HG03025 (cell line): ENCODE measurements at regions not wholly inside any gene's neighbourhood (a gene's known extent, or its start where the extent isn't known, plus 50 kb on each side); places are given as distances from the start of the nearest gene placed in this dataset.
"Not testable (repeated sequence)": the region's sequence is repeated elsewhere in the genome, so short reads cannot be mapped to it uniquely, and the experiment has no call there.

ENCODE experiments used
- ATAC-seq: cut with Tn5 transposase; IDR thresholded peaks from one replicate; pipeline ENCODE4 v1.9.1; 2021; ENCODE audit warnings: mild to moderate bottlenecking, moderate library complexity; ENCODE audit not compliant: unreplicated experiment, low FRiP score

DNA sequence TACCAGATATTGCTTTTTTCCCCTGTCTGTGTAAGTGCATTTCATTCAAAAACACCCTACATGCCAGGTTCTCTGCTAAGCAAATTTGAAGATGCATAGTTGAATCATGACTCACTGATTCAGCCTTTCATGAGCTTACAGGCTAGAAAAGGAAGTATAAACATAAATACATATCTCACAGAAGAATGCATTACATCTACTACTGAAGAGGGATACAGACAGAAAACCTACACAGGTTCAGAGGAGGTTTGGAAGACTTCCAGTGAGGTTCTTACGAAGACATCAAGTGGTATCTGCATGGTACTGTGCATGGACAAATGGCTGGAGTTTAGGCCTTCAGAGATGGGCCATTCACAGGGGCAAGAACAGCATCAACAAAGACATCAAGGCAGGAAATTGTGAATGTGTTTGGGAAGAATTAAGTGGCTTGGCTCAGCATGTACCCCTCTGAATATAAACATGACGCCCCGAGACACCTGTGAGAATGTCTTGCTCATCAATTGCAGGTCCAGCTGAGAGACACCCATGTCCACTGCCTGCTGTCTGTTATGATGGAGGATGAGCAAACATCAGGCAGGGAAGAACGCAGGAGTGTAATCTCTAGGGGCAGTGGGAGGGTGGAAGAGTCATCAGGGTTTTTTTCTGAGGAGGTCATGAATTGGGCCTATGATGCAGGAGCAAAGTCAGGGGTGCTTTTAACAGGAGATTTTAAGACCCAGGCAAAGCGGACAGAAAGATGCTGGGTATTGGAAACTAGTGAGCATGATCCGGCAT, 105.1 kb upstream of the GALNT15 start:
- ATAC-seq, result no peak

DNA sequence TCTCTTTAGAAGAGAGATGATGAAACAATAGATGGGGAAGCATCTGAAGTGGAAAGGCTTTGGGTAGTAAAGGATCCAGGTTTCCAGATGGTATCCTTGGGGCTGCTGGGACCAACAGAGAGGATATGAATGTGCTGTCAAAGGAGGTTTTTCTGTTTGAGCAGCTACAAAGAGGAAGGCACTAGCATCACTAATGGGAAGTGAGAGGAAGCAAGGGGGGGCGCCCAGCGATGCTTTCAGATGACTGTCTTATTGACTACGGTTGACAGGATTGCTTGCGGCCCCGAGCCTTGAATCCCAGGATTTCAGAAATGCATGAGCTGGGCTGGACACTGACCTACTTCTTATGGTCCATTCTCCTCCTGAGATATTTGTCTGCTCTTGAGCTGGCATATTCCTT, 103.8 kb upstream of the GALNT15 start:
- ATAC-seq, result no peak

DNA sequence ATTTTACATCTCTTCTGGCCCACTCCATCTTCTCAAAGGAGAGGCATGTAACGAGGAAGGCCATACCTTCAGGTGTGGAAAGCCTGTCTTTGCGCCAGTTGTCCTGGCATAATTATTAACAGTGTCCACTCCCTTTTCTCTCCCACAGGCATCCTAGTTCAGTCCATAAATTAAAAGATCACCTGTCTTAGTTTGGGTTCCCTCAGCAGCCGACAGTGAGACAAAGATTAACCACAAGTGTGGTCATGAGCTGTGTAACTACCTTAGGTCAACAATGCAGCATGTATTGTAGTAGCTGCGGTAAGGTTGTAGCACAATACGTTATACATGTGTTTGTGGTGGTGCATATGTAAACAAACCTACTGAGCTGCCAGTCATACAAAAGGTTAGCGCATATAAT, 103.3 kb upstream of the GALNT15 start:
- ATAC-seq, result no peak

DNA sequence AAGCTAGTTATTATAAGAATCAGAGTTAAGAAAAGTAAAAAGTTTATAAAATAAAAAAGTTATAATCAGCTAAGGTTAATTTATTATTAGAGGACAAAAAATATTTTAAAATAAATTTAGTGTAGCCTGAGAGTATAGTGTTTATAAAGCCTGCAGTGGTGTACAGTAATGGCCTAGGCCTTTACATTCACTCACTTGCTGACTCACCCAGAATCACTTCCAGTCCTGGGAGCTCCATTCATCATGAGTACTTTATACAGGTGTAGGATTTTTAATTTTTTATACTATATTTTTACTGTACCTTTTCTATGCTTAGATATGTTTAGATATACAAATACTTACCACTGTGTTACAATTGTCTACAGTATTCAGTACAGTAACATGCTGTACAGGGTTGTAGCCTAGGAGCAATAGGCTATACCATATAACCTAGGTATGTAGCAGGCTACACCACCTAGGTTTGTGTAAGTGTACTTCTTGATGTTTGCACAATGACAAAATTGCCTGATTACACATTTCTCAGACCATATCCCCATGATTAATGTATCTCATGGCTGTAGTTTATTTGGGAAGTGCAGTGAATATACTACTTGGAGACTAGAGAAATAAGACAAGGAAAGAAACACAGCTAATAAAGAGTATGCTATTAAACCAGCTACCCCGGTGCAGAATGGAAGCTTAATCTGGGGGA, 101.9 kb upstream of the GALNT15 start:
- no peak for ATAC-seq

DNA sequence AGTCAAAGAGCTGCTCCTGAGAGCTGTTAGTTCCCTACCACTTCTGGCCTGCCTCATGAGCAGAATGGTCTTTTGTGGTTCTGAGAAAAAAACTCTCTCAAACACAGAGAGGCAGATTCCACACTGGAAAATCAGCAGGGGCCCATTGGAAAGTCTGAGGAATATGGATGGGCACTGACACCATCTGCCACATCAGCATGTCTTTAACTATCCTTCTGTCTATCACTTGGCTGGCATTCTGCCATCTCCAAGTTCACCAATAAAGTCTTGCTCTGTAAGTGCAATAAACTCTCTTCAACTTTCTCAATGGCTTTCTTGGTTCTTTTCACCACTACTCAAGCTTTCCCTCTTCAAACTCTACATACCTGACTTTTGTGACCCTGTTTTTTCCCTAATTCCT, 101.3 kb upstream of the GALNT15 start:
- no peak for ATAC-seq

DNA sequence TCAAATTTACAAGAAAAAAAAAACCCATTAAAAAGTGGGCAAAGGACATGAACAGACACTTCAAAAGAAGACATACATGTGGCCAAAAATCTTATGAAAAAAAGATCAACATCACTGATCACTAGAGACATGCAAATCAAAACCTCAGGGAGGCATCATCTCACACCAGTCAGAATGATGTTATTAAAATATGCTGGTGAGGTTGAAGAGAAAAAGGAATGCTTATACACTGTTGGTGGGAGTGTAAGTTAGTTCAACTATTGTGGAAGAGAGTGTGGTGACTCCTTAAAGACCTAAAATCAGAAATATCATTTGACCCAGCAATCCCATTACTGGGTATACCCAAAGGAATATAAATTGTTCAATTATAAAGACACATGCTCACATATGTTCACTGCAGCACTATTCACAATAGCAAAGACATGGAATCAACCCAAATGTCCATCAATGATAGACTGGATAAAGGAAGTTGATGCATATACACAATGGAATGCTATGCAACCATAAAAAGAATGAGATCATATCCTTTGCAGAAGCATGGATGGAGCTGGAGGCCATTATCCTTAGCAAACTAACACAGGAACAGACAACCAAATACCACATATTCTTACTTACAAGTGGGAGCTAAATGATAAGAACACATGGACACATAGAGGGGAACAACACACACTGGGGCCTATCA, 100.3 kb upstream of the GALNT15 start:
- not testable (repeated sequence) for ATAC-seq

DNA sequence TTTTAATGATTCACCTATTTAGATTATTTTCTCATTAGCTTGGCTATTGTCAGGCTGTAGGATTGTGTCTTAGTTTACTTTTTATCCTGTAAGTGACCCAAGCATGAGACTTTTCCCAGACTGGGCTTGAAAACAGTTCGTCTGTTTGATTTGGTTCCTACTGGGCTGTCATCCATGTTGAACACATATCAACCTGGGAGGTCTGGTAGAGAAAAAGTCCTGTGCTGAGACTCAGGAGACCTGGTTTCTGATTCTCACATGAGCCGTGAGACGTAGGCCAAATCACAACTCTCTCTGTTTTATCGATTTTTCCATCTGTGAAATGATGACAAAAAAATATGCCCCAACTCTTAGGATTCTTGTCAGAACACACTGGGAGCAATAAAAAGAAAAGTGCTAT, 98.8 kb upstream of the GALNT15 start:
- ATAC-seq, result no peak

DNA sequence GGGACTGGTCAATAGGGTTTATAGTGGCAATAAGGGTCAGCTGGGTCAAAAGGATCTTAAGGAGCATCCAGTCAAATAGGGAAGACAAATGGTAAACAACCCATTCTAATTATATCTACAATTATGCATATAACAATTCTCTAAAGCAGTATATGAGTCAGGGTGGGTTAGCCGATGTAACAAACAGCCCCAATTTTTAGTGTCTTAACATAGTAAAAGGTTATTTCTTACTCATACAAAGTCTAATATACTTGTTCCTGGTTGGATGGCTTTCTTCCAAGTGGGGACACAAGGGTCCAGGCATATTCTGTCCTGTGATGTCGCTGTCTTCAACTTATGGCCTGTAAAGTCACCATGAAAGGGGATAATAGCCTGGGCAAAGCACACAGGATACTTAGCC, 97.9 kb upstream of the GALNT15 start:
- no peak for ATAC-seq

DNA sequence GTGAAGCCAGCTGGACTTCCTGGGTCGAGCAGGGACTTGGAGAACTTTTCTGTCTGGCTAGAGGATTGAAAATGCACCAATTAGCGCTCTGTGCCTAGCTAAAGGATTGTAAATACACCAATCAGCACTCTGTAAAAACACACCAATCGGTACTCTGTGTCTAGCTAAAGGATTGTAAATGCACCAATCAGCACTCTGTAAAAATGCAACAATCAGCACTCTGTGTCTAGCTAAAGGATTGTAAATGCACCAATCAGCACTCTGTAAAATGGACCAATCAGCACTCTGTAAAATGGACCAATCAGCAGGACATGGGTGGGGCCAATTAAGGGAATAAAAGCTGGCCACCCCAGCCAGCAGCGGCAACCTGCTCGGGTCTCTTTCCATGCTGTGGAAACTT, 97.3 kb upstream of the GALNT15 start:
- not testable (repeated sequence) for ATAC-seq

DNA sequence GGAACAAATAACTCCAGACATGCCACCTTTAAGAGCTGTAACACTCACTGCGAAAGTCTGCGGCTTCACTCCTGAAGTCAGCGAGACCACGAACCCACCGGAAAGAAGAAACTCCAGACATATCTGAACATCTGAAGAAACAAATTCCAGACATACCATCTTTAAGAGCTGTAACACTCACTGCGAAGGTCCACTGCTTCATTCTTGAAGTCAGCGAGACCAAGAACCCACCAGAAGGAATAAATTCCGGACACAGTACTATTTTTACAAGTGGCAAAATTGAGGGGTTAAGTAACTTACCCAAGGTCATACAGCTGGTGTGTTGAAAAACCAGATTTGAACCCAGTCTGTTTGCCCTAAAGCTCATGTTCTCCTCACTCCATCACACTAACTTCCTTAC, 96.8 kb upstream of the GALNT15 start:
- ATAC-seq, result not testable (repeated sequence)

DNA sequence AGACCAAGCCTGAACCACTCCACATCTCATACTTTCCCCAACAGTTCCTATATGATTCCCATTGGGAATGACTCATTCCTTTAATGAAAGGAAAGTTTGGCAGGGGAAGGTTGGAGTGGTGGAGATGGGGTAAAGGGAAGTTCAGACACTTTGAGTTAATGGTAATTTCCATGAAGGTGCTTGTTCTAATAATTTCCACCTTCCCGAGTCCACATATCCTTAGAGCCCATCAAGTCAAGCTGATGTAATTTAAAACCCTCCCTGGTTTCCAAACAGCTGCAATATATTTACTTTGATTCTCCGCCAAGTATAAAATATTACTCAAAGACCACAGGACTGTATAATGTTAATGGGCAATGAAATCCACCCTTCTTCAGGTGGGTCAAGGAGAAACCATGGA, 95.0 kb upstream of the GALNT15 start:
- ATAC-seq, result no peak

DNA sequence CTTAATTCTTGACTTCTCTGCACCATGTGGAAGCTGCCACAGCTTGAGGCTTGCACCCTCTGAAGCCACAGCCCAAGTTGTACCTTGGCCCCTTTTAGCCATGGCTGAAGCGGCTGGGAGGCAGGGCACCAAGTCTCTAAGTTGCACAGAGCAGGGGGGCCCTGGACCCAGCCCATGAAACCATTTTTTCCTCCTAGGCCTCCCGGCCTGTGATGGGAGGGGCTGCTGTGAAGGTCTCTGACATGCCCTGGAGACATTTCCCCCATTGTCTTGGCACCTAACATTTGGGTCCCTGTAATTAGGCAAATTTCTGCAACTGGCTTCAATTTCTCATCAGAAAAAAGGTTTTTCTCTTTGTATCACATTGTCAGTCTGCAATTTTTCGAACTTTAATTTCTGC, 92.8 kb upstream of the GALNT15 start:
- no peak for ATAC-seq

DNA sequence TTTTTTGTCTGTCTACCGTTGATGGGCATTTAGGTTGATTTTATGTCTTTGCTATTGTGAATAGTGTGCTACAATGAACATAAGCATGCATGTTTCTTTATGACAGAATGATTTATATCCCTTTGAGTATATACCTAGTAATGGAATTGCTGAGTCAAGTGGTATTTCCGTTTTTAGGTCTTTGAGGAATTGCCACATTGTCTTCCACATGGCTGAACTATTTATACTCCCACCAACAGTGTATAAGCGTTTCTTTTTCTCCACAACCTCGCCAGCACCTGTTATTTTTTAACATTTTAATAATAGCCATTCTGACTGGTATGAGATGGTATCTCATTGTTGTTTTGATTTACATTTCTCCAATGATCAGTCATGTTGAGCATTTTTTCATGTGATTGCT, 89.6 kb upstream of the GALNT15 start:
- ATAC-seq, result no peak

DNA sequence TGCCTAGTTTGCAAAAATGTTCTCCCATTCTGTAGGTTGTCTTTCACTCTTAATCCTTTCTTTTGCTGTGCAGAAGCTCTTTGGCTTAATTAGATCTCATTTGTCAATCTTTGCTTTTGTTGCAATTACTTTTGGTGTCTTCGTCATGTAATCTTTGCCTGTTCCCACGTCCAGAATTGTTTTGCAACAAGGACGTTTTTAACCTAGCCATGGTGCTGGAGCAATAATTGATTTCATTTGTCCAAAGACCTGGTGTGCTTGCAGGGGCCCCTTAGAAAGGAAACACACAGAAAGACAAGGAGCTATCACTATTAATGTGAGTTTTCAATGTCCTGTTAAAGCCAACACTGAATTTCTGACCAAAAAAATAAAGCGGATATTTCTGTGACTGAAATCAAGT, 89.1 kb upstream of the GALNT15 start:
- ATAC-seq, result no peak

DNA sequence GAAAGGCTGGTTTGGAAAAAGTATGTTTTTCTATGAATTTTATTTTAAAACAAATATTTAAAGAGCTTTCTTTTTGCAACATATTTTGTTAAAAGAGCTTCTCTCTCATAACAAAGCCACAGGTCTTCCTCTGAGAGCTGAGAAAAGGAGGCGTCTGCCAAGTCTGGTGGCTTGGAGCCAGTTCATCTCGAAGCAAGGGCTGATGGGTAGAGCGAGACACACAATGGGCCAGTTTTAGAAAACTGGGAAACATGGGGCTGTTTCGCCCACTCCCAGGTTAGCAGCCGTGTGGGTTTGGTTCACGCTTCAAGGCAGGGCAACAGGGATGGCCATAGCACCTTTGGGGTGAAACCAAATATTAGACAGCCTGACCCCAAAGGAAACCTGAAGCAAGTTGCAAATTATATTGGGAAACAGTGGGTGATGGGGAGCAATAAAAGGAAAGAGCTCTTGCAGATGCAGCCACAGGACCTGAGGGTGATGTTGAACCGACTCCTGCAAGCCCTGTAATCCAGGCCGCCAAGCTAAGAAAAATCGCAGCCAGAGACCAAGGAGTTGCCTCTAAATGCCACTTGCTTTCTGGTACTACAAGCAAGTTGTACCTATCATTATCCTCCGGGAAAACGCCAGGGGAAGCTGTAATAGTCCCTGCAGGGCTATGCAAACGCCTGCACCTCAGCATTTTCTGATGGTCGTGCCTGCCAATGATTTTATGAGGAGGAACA, 88.4 kb upstream of the GALNT15 start:
- no peak for ATAC-seq

DNA sequence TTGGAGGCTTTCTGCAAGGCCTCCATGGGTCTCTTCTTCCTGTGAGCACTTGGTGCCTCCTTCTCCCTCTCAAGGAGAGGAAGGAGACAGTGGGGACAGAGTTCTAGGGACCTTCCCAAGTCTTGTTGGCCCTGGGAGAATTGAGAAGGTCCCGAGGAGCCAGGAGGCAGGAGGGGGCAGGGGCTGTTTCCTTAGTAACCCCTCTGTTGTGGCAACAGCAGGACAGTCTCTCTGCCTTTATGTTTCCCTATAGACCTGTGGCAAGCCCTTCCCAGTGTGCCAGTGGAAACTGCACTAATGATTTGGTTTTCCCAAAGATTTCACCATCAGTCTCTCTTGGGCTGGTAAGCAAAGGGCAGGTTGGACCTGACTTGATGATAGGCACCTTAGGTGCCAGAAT, 87.8 kb upstream of the GALNT15 start:
- no peak for ATAC-seq

DNA sequence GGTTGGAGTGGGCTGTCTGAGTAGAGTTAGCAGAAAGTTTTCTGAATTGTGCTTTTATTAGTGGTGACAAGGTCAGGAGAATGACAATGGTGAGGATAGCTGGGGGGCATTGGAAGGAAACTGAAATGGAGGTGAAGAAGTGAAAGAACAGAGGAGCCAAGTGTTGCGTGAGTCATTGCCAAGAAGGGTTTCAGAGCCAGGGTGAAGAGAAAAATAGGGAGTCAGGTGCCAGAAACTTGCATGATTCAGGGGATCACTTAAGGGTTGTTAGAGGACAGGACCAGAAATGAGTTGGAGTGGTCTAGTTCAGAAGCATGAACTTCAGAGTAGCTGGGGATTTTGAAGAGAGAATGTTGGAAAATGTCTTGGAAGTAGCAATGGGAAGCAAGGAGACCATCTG, 86.0 kb upstream of the GALNT15 start:
- ATAC-seq, result no peak

DNA sequence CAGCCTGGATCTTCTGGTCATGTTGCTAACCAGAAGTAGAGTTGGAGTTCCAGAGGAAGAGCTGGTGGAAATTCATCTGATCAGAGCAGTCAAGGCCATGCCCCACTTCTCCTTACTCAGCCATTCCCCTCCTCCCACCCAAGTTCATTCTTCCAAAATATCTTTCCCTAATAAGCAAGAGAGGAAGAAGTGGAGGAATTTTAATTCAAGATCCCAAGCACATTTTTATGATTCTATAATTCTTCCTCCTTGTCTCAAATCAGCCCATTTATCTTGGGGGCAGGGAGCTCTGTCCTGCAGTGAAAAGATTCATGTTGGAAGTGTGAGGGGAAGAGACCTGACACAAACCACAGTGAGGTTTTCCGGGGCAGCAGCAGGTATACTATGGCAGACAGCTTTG, 85.0 kb upstream of the GALNT15 start:
- no peak for ATAC-seq

DNA sequence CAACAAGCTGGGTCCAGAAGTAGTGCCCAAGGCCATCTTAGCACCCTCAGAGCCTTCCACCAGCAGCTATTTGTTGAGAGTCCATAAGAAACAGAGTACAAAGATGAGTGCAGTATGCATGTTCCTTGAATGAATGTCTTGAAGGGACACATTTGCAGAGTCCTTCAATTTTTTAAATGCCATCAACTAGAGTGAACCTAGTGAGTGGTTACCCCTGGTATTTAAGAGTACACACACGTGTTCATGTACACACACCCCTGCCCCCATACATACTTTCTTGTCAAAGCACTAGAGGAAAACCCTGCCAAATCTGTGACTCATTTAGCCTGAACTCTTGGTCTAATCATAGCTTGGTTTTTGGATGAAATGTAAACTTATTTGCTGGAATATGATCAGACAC, 84.5 kb upstream of the GALNT15 start:
- ATAC-seq, result no peak

DNA sequence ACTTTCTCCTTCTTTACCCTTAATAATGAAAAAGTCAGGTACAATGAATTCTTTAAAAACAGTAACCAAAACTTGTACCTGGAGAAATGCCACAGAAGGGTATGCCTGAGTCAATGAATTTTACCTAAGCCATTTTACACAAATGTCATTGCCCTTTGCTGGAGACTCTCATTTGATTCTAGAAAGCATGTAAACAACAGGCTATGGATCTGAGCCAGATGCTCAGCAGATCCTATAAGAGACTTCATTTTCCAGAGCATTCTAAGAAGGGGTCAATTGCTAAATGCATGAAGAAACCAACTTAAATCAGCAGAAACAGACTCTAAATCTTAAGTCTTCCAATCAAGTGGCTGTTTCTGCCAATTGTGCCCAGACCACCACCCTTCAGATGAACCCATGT, 83.8 kb upstream of the GALNT15 start:
- no peak for ATAC-seq

DNA sequence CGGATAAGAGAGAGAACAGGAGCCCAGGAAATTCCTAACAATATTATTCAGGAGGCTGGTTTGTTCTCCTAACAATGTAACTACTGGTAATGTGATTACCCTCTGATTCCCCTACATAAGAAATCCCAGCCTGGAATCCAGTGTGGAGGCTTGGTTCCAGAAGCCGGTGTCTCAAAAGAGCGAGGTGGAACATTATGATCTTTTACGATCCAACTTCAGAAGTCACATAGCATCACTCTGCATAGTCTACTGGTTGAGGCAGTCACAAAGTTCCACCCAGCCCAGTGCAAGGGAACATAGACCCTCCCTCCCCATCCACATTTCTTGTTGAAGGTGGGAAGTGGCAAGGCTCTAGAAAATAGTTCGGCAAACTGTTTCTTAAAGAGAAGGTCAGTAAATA, 81.6 kb upstream of the GALNT15 start:
- no peak for ATAC-seq
